Kidney epithelial cell (primary cell): ENCODE measurements at regions not wholly inside any gene's neighbourhood (a gene's known extent, or its start where the extent isn't known, plus 50 kb on each side); places are given as distances from the start of the nearest gene placed in this dataset.

Experiments used
- DNase-seq: peaks from one replicate; pipeline ENCODE4 v3.0.0-alpha.2; 2010; ENCODE audit warnings: low read depth
- H3K27me3 ChIP-seq: 2 replicates; pipeline ENCODE4 v1.6.0; 2011; ENCODE audit warnings: low read length; ENCODE audit not compliant: control insufficient read depth, insufficient read depth
- H3K36me3 ChIP-seq: 2 replicates; pipeline ENCODE4 v1.5.1; 2011; ENCODE audit warnings: low read length; ENCODE audit not compliant: control insufficient read depth, insufficient read depth
- H3K4me3 ChIP-seq: 2 replicates; pipeline ENCODE4 v1.5.1; 2011; ENCODE audit warnings: low read depth, mild to moderate bottlenecking, control low read depth, low read length
- CTCF ChIP-seq: IDR thresholded peaks from 2 replicates; pipeline ENCODE4 v1.5.1; 2011; ENCODE audit warnings: mild to moderate bottlenecking, moderate library complexity, low read length, control low read depth, inconsistent platforms; ENCODE audit not compliant: insufficient read depth, poor library complexity, severe bottlenecking

GRCh38 chr14:98888927-98889835 is 382.8 kb downstream of the BCL11B start:
- Histone ChIP-seq H3K36me3 (no peaks in the 10 kb centered on the region), H3K4me3 (no peak overlapping the region), H3K27me3 (no peaks in the 10 kb centered on the region)
- TF ChIP-seq CTCF: no peak
- no peak for DNase-seq

- no peak overlapping the region for H3K4me3 ChIP-seq
- no peaks in the 10 kb centered on the region for H3K27me3 ChIP-seq
- no peak for DNase-seq
- TF ChIP-seq CTCF: no peak
- H3K36me3 ChIP-seq: no peaks in the 10 kb centered on the region
Measured at GRCh38 chr14:98889836-98890185, 382.2 kb downstream of the BCL11B start.

GRCh38 chr14:98890556-98891340 is 381.2 kb downstream of the BCL11B start:
- TF ChIP-seq CTCF: no peak
- no peak for DNase-seq
- H3K27me3 ChIP-seq: no peaks in the 10 kb centered on the region

GRCh38 chr14:98893675-98894074 is 378.3 kb downstream of the BCL11B start:
- DNase-seq: no peak
- Histone ChIP-seq H3K36me3 (no peaks in the 10 kb centered on the region), H3K4me3 (no peak overlapping the region), H3K27me3 (no peaks in the 10 kb centered on the region)
- TF ChIP-seq CTCF: no peak

More at GRCh38 chr14:98890556-98891340, 381.2 kb downstream of the BCL11B start:
- no peak overlapping the region for H3K4me3 ChIP-seq
- H3K36me3 ChIP-seq: no peaks in the 10 kb centered on the region

GRCh38 chr14:98894600-98894999 is 377.4 kb downstream of the BCL11B start:
- Histone ChIP-seq H3K36me3 (no peaks in the 10 kb centered on the region), H3K27me3 (no peaks in the 10 kb centered on the region), H3K4me3 (no peak overlapping the region)
- no peak for TF ChIP-seq CTCF
- DNase-seq: no peak
